Heart left ventricle (tissue), 16 donors: ENCODE measurements at regions not wholly inside any gene's neighbourhood (a gene's known extent, or its start where the extent isn't known, plus 50 kb on each side); places are given as distances from the start of the nearest gene placed in this dataset.

ENCODE experiments used
- ATAC-seq, 4 donors: fragments of 200-7000 bp; cut with Tn5 transposase; one replicate each; pipeline ENCODE4 v1.9.1; 2020 to 2022; ENCODE audit warnings: moderate library complexity in 4 of 4, mild to moderate bottlenecking in 3 of 4, moderate number of reproducible peaks in 1 of 4
- DNase-seq, 5 donors: peaks; one replicate each; pipeline ENCODE4 v3.0.0-alpha.2; 2020
- H3K27ac ChIP-seq, 12 donors: fragments of 200-600 bp; sonication (generic) in 4 of 12; one replicate each; pipeline versions ENCODE4 v1.5.0 to v1.8.0; 2016 to 2022; ENCODE audit warnings: mild to moderate bottlenecking in 2 of 12
- H3K27me3 ChIP-seq, 9 donors: fragments of 200-600 bp; sonication (generic) in 2 of 9; one replicate each; pipeline versions ENCODE4 v1.5.1 to v1.8.0; 2016 to 2022; ENCODE audit warnings: mild to moderate bottlenecking in 3 of 9
- H3K36me3 ChIP-seq, 9 donors: fragments of 200-600 bp; sonication (generic) in 2 of 9; one replicate each; pipeline versions ENCODE4 v1.5.0 to v1.8.0; 2018 to 2022; ENCODE audit warnings: mild to moderate bottlenecking in 2 of 9
- H3K4me1 ChIP-seq, 12 donors: fragments of 200-600 bp; sonication (generic) in 4 of 12; one replicate each; pipeline versions ENCODE4 v1.5.0 to v1.8.0; 2016 to 2022; ENCODE audit warnings: mild to moderate bottlenecking in 3 of 12
- H3K4me3 ChIP-seq, 12 donors: fragments of 200-600 bp; sonication (generic) in 4 of 12; one replicate each; pipeline versions ENCODE4 v1.5.0 to v1.8.0; 2017 to 2022; ENCODE audit warnings: mild to moderate bottlenecking in 9 of 12, moderate library complexity in 4 of 12
- H3K9me3 ChIP-seq, 12 donors: fragments of 200-600 bp; sonication (generic) in 4 of 12; one replicate each; pipeline versions ENCODE4 v1.5.0 to v1.8.0; 2016 to 2022; ENCODE audit warnings: mild to moderate bottlenecking in 1 of 12
- CTCF ChIP-seq, 12 donors: fragments of 200-600 bp; sonication (generic) in 4 of 12; IDR thresholded peaks; one replicate each; pipeline versions ENCODE4 v1.5.0 to v1.8.0; 2018 to 2022; ENCODE audit warnings: antibody characterized with exemption in 12 of 12, mild to moderate bottlenecking in 5 of 12
- POLR2A ChIP-seq, 2 donors: fragments of 450-650 bp; IDR thresholded peaks; one replicate each; pipeline ENCODE4 v1.6.1; 2017; ENCODE audit warnings: antibody characterized with exemption in 2 of 2, mild to moderate bottlenecking in 2 of 2, moderate library complexity in 2 of 2
- WGBS, 4 donors: extraction: QIAGEN DNeasy Blood & Tissue Kit in 2 of 4; methylation state at CpG; one replicate each; pipeline versions ENCODE4 v1.1.5 to v1.1.7; 2013 to 2018; 5-methylcytosine and 5-hydroxymethylcytosine counted together
- intact Hi-C, 10 donors: fragments of 100-400 bp; cut with DNase I; formaldehyde crosslinking; loops; one replicate each; pipeline versions ENCODE4 v1.11.1 to v1.14.2; 2022
- donor health status: ischemic (EF 13 %, LVEDD 7.1; RV severe dilation, severe dysfunction).
- donor health status: healthy with polysubstance abuse.
- donor health status: DM: no; HTN: yes; CAD: no.
- donor health status: DM: no; HTN: no; CAD: no.
- donor health status: ischemic (EF 25% LVEDD 6.9; RV normal size, moderate dysfunction).
- donor health status: ischemic (EF 25% LVEDD 5.7; RV mildly dilated, moderate dysfunction).
- donor health status: healthy.
- donor health status: DM: yes; HTN: yes; CAD: no.
- donor health status: ischemic (EF 35%, LVEDD 5.7; RV mildly dilated, moderate dysfunction).
- donor health status: nonischemic (EF 11% LVEDD 7.7; RV severe dilation, severe dysfunction).
- donor health status: DM: yes; HTN: yes; CAD: no.
- donor health status: PGD.
- donor health status: ischemic (EF 29% LVEDD 5.4; RV normal size, mild dysfunction).
- donor health status: nonischemic (EF 23%, LVEDD 6.1; RV moderate dilation, normal function).

- H3K36me3 ChIP-seq, result no peaks in the 10 kb centered on the region
- no peak overlapping the region for H3K4me3 ChIP-seq
- DNase-seq (no peak), ATAC-seq (peak in 1 of 4 donors; percentile 55)
- TF ChIP-seq CTCF (IDR thresholded peaks at IDR 0.05), result no peak
- no peak for TF ChIP-seq POLR2A (IDR thresholded peaks at IDR 0.05)
- no peak overlapping the region for H3K27ac ChIP-seq
- peaks cover 0 to 7% (median 0%) of the 10 kb centered on the region in 12 donors for H3K9me3 ChIP-seq
- intact Hi-C loops, result no loop called here
- WGBS, 4 donors, result 45 to 52% (median 50%) methylated on average over 5 of the region's 5 CpGs
- no peaks in the 10 kb centered on the region for H3K4me1 ChIP-seq
- H3K27me3 ChIP-seq, result no peaks in the 10 kb centered on the region
Measured at GRCh38 chr4:66837279-66837922, 707.9 kb downstream of the CENPC start.

GRCh38 chr4:66829310-66829709 is 716.0 kb downstream of the CENPC start:
- ATAC-seq (no peak), DNase-seq (no peak)
- H3K9me3 ChIP-seq, result peaks cover 0 to 6% (median 0%) of the 10 kb centered on the region in 12 donors
- H3K27me3 ChIP-seq, result no peaks in the 10 kb centered on the region
- intact Hi-C loops, result no loop called here
- no peak overlapping the region for H3K27ac ChIP-seq
- H3K4me3 ChIP-seq, result no peak overlapping the region
- no peaks in the 10 kb centered on the region for H3K4me1 ChIP-seq
- no peak for TF ChIP-seq CTCF (IDR thresholded peaks at IDR 0.05)
- TF ChIP-seq POLR2A (IDR thresholded peaks at IDR 0.05), result no peak
- H3K36me3 ChIP-seq, result no peaks in the 10 kb centered on the region

- H3K36me3 ChIP-seq, result no peaks in the 10 kb centered on the region
- H3K9me3 ChIP-seq, result no peaks in the 10 kb centered on the region
- ATAC-seq, result no peak
- TF ChIP-seq CTCF (IDR thresholded peaks at IDR 0.05) (no peak), POLR2A (IDR thresholded peaks at IDR 0.05) (no peak)
- no peak overlapping the region for H3K4me3 ChIP-seq
- H3K27me3 ChIP-seq, result no peaks in the 10 kb centered on the region
- no peak for DNase-seq
- no peak overlapping the region for H3K27ac ChIP-seq
- H3K4me1 ChIP-seq, result no peaks in the 10 kb centered on the region
- intact Hi-C loops, result no loop called here
Measured at GRCh38 chr4:66820681-66821080, 724.6 kb downstream of the CENPC start.

GRCh38 chr4:66814277-66814676 is 731.0 kb downstream of the CENPC start:
- intact Hi-C loops, result no loop called here
- Histone ChIP-seq H3K27me3 (no peaks in the 10 kb centered on the region), H3K4me3 (no peak overlapping the region), H3K36me3 (no peaks in the 10 kb centered on the region), H3K4me1 (no peaks in the 10 kb centered on the region), H3K9me3 (no peaks in the 10 kb centered on the region), H3K27ac (no peak overlapping the region)
- ATAC-seq (no peak), DNase-seq (no peak)
- 71 to 93% (median 75%) methylated on average over 6 of the region's 6 CpGs for WGBS, 4 donors
- TF ChIP-seq CTCF (IDR thresholded peaks at IDR 0.05) (no peak), POLR2A (IDR thresholded peaks at IDR 0.05) (no peak)
